H1 (cell line): ENCODE measurements at regions not wholly inside any gene's neighbourhood (a gene's known extent, or its start where the extent isn't known, plus 50 kb on each side); places are given as distances from the start of the nearest gene placed in this dataset.

Experiments
- CTCF ChIA-PET: fragments of 300-600 bp; sonication (Branson Sonifier 250); formaldehyde crosslinking; loops from one replicate; lab custom pipeline; 2021; ENCODE audit not compliant: partially characterized antibody; lab: Charles Lee
- POLR2A ChIA-PET: fragments of 300-600 bp; sonication (Branson Sonifier 250); formaldehyde crosslinking; loops from one replicate; lab custom pipeline; 2021; ENCODE audit warnings: inconsistent platforms; ENCODE audit not compliant: partially characterized antibody; lab: Charles Lee
- DNase-seq, 2 experiments: peaks; one replicate each; pipeline versions ENCODE4 v3.0.0 to v3.0.0-alpha.2; 2010 to 2022; ENCODE audit warnings: low spot score in 2 of 2, low read depth in 1 of 2, mixed read lengths in 1 of 2
- FAIRE-seq: peaks from 2 replicates; lab custom pipeline; 2011; peaks lifted over from hg19 to GRCh38; lab: Jason Lieb, UNC
- H2AFZ ChIP-seq: 2 replicates; pipeline ENCODE4 v1.8.1; 2012; ENCODE audit warnings: low read length, inconsistent platforms
- H2AK5ac ChIP-seq: 2 replicates; pipeline ENCODE4 v1.6.1; 2013; ENCODE audit warnings: low read depth, low read length
- H2BK120ac ChIP-seq: replicated peaks from 2 replicates; pipeline ENCODE3; 2013; ENCODE audit warnings: low read depth, low read length, inconsistent platforms
- H2BK12ac ChIP-seq: 2 replicates; pipeline ENCODE4 v1.6.1; 2013; ENCODE audit warnings: low read depth, low read length
- H2BK15ac ChIP-seq: 2 replicates; pipeline ENCODE4 v1.6.1; 2013; ENCODE audit warnings: low read length
- H2BK20ac ChIP-seq: 2 replicates; pipeline ENCODE4 v1.6.1; 2013; ENCODE audit warnings: low read length
- H2BK5ac ChIP-seq: 2 replicates; pipeline ENCODE4 v1.6.1; 2013; ENCODE audit warnings: low read depth, low read length
- H3K14ac ChIP-seq: 2 replicates; pipeline ENCODE4 v1.6.1; 2013; ENCODE audit warnings: inconsistent platforms; ENCODE audit not compliant: insufficient read length
- H3K18ac ChIP-seq: 2 replicates; pipeline ENCODE4 v1.6.1; 2013; ENCODE audit warnings: low read length; ENCODE audit errors: extremely low read depth
- H3K23ac ChIP-seq: 2 replicates; pipeline ENCODE4 v1.6.1; 2013; ENCODE audit warnings: inconsistent platforms; ENCODE audit not compliant: insufficient read length
- H3K23me2 ChIP-seq: 2 replicates; pipeline ENCODE4 v1.6.1; 2013; ENCODE audit warnings: low read depth, low read length
- H3K27ac ChIP-seq: 2 replicates; pipeline ENCODE4 v1.6.1; 2011; ENCODE audit warnings: low read depth, low read length, inconsistent platforms
- H3K27me3 ChIP-seq, 4 experiments: replicated peaks in 1 of 4; 1 replicate in 1 of 4; 2 replicates in 3 of 4; pipeline versions ENCODE4 v1.6.1 to v1.8.1; 2011 to 2013; ENCODE audit warnings: low read length in 3 of 4, mild to moderate bottlenecking in 3 of 4, inconsistent platforms in 2 of 4, mixed read lengths in 2 of 4, moderate library complexity in 1 of 4; ENCODE audit not compliant: control insufficient read depth in 3 of 4, insufficient read depth in 3 of 4; ENCODE audit errors: extremely low read depth in 1 of 4
- H3K36me3 ChIP-seq, 4 experiments: 2 replicates each; pipeline versions ENCODE4 v1.6.1 to v1.8.1; 2011 to 2013; ENCODE audit warnings: mild to moderate bottlenecking in 4 of 4, low read length in 3 of 4, moderate library complexity in 2 of 4, control low read depth in 1 of 4, inconsistent platforms in 1 of 4; ENCODE audit not compliant: insufficient read depth in 4 of 4, control insufficient read depth in 2 of 4
- H3K4ac ChIP-seq: replicated peaks from 2 replicates; pipeline ENCODE3; 2013; ENCODE audit warnings: low read length, low read depth, mixed read lengths, inconsistent platforms; ENCODE audit not compliant: insufficient read length
- H3K4me1 ChIP-seq, 4 experiments: replicated peaks in 1 of 4; 1 replicate in 1 of 4; 2 replicates in 3 of 4; pipeline versions ENCODE4 v1.6.1 to v1.8.1; 2011 to 2013; ENCODE audit warnings: low read length in 3 of 4, inconsistent platforms in 2 of 4, mixed read lengths in 1 of 4; ENCODE audit not compliant: insufficient read depth in 4 of 4, control insufficient read depth in 3 of 4
- H3K4me2 ChIP-seq, 2 experiments: 2 replicates each; pipeline versions ENCODE4 v1.6.1 to v1.8.1; 2011 to 2013; ENCODE audit warnings: low read depth in 2 of 2, low read length in 2 of 2, control low read depth in 1 of 2, inconsistent platforms in 1 of 2, mild to moderate bottlenecking in 1 of 2; ENCODE audit not compliant: insufficient read depth in 1 of 2
- H3K4me3 ChIP-seq, 4 experiments: fragments of 200-600, 300-600 bp in 1 of 4; sonication (generic), shearing (Covaris generic), sonication (Bioruptor Twin) in 1 of 4; 2 replicates each; pipeline versions ENCODE4 v1.5.1 to v1.8.1; 2011 to 2016; ENCODE audit warnings: low read length in 4 of 4, low read depth in 3 of 4, control low read depth in 2 of 4, inconsistent platforms in 2 of 4, mild to moderate bottlenecking in 2 of 4, mixed read lengths in 1 of 4, moderate library complexity in 1 of 4; ENCODE audit not compliant: insufficient read depth in 2 of 4; ENCODE audit errors: extremely low read depth in 1 of 4
- H3K56ac ChIP-seq: replicated peaks from 2 replicates; pipeline ENCODE3; 2013; ENCODE audit warnings: low read depth, mild to moderate bottlenecking, mixed read lengths, low read length, inconsistent platforms; ENCODE audit not compliant: insufficient read length
- H3K79me1 ChIP-seq: 2 replicates; pipeline ENCODE4 v1.6.1; 2013; ENCODE audit warnings: low read depth, low read length, control low read depth
- H3K79me2 ChIP-seq, 2 experiments: 2 replicates each; pipeline versions ENCODE4 v1.6.1 to v1.8.1; 2012 to 2013; ENCODE audit warnings: low read length in 2 of 2, mild to moderate bottlenecking in 2 of 2, inconsistent platforms in 1 of 2; ENCODE audit not compliant: insufficient read depth in 2 of 2, control insufficient read depth in 1 of 2
- H3K9ac ChIP-seq, 4 experiments: replicated peaks in 1 of 4; 1 replicate in 1 of 4; 2 replicates in 3 of 4; pipeline versions ENCODE4 v1.6.1 to v1.8.1; 2011 to 2013; ENCODE audit warnings: low read depth in 3 of 4, low read length in 3 of 4, control low read depth in 2 of 4, mild to moderate bottlenecking in 2 of 4, moderate library complexity in 2 of 4, inconsistent platforms in 1 of 4; ENCODE audit errors: extremely low read depth in 1 of 4
- H3K9me3 ChIP-seq, 2 experiments: 2 replicates each; pipeline versions ENCODE4 v1.6.1 to v1.8.1; 2012 to 2013; ENCODE audit warnings: mild to moderate bottlenecking in 2 of 2, moderate library complexity in 2 of 2, control low read depth in 1 of 2, inconsistent platforms in 1 of 2, low read depth in 1 of 2, low read length in 1 of 2, mixed read lengths in 1 of 2; ENCODE audit not compliant: insufficient read depth in 2 of 2
- H4K20me1 ChIP-seq, 2 experiments: replicated peaks in 1 of 2; 2 replicates each; pipeline versions ENCODE3 to v1.8.1; 2011 to 2013; ENCODE audit warnings: inconsistent platforms in 2 of 2, low read length in 2 of 2, mild to moderate bottlenecking in 1 of 2; ENCODE audit not compliant: insufficient read depth in 2 of 2, control insufficient read depth in 1 of 2
- H4K5ac ChIP-seq: 2 replicates; pipeline ENCODE4 v1.6.1; 2013; ENCODE audit warnings: low read length, low read depth, mixed read lengths, inconsistent platforms; ENCODE audit not compliant: insufficient read length
- H4K8ac ChIP-seq: 2 replicates; pipeline ENCODE4 v1.8.0; 2013; ENCODE audit warnings: mild to moderate bottlenecking, moderate library complexity, low read length, inconsistent platforms; ENCODE audit not compliant: insufficient read depth; ENCODE audit errors: extremely low read depth
- H4K91ac ChIP-seq: replicated peaks from 2 replicates; pipeline ENCODE3; 2013; ENCODE audit warnings: low read length, mixed read lengths, inconsistent platforms; ENCODE audit not compliant: insufficient read length
- CBX8 ChIP-seq: fragments of 300-800, 300-1000 bp; sonication (generic); IDR thresholded peaks from 2 replicates; pipeline ENCODE4 v1.7.1; 2016; ENCODE audit warnings: low read depth, low read length, borderline replicate concordance
- CHD2 ChIP-seq: IDR thresholded peaks from 2 replicates; pipeline ENCODE4 v1.6.1; 2012; ENCODE audit warnings: low read length, improper control_type of control experiment
- E2F6 ChIP-seq: IDR thresholded peaks from 2 replicates; pipeline ENCODE4 v1.6.1; 2012; ENCODE audit warnings: inconsistent platforms
- EP300 ChIP-seq, 2 experiments: IDR thresholded peaks; 1 replicate in 1 of 2; 2 replicates in 1 of 2; pipeline ENCODE4 v1.6.1; 2011 to 2012; ENCODE audit warnings: low read depth in 2 of 2, low read length in 2 of 2, mild to moderate bottlenecking in 2 of 2, borderline replicate concordance in 1 of 2, inconsistent platforms in 1 of 2, moderate library complexity in 1 of 2
- GABPA ChIP-seq: IDR thresholded peaks from 2 replicates; pipeline ENCODE4 v1.6.1; 2011; ENCODE audit warnings: mild to moderate bottlenecking, low read length, moderate library complexity, borderline replicate concordance; ENCODE audit not compliant: insufficient read depth
- JUN ChIP-seq: IDR thresholded peaks from 2 replicates; pipeline ENCODE4 v1.6.1; 2011; ENCODE audit warnings: low read depth, mild to moderate bottlenecking, improper control_type of control experiment, low read length
- MAFK ChIP-seq: IDR thresholded peaks from 2 replicates; pipeline ENCODE4 v1.6.1; 2012; ENCODE audit warnings: low read depth, mild to moderate bottlenecking, improper control_type of control experiment, low read length
- SIRT6 ChIP-seq: IDR thresholded peaks from one replicate; pipeline ENCODE4 v1.7.1; 2012; ENCODE audit warnings: low read length, inconsistent platforms
- SP2 ChIP-seq: IDR thresholded peaks from 2 replicates; pipeline ENCODE4 v1.6.1; 2012; ENCODE audit warnings: mild to moderate bottlenecking, low read length, inconsistent platforms
- SRF ChIP-seq: IDR thresholded peaks from 2 replicates; pipeline ENCODE4 v1.6.1; 2011; ENCODE audit warnings: mild to moderate bottlenecking, low read depth, low read length, moderate library complexity
- TAF1 ChIP-seq: IDR thresholded peaks from 2 replicates; pipeline ENCODE4 v1.6.1; 2011; ENCODE audit warnings: mild to moderate bottlenecking, low read depth, low read length
- ZNF274 ChIP-seq: IDR thresholded peaks from 2 replicates; pipeline ENCODE4 v1.7.0; 2012; ENCODE audit warnings: low read length, borderline replicate concordance; ENCODE audit errors: extremely low read depth
- WGBS, 2 experiments: shearing (Covaris generic) in 1 of 2; methylation state at CpG; one replicate each; pipeline versions ENCODE4 v1.1.6 to v1.1.7; 2013 to 2015; ENCODE audit warnings: low lambda C conversion rate in 2 of 2, mixed read lengths in 2 of 2, inconsistent platforms in 1 of 2, low coverage in 1 of 2, missing lambda C conversion rate in 1 of 2; ENCODE audit not compliant: insufficient replicate concordance in 2 of 2, insufficient coverage in 1 of 2, insufficient read length in 1 of 2; ENCODE audit errors: extremely low coverage in 1 of 2, missing lambda C conversion rate in 1 of 2; 5-methylcytosine and 5-hydroxymethylcytosine counted together

GRCh38 chr4:58451707-58452106 lies 1341.5 kb upstream of the IGFBP7 start:
- no peaks in the 10 kb centered on the region for H3K79me2 ChIP-seq
- no peak overlapping the region for H4K91ac ChIP-seq
- TF ChIP-seq JUN, result no peak
- no peak for TF ChIP-seq CBX8
- TF ChIP-seq SRF, result no peak
- TF ChIP-seq MAFK, result no peak
- TF ChIP-seq TAF1, result no peak
- TF ChIP-seq SIRT6, result no peak
- no peak for TF ChIP-seq CHD2
- TF ChIP-seq EP300 (IDR thresholded peaks at IDR 0.05; ENCODE audit: borderline replicate concordance in 1 of 2, low read depth in 2 of 2, low read length in 2 of 2), result no peak
- TF ChIP-seq SP2, result no peak
- no peak for TF ChIP-seq E2F6
- TF ChIP-seq GABPA, result no peak
- no peak for TF ChIP-seq ZNF274
- H3K23me2 ChIP-seq, result no peaks in the 10 kb centered on the region
- 97% methylated on average over 2 of the region's 2 CpGs; no CpG with 5 or more reads in 1 of the 2 experiments for WGBS, 2 experiments
- FAIRE-seq (no peak), DNase-seq (no peak)
- no peak overlapping the region for H2AFZ ChIP-seq
- ChIA-PET CTCF (interaction anchor here (0.6 kb wide), 1 partner anchor 719 kb away, joined by 3 read pairs; no protein-coding TSS in a partner anchor), POLR2A (no interaction called here)
- peaks cover 0 to 2% of the 10 kb centered on the region in 2 experiments; a peak in 1 of 4 replicates for H3K9me3 ChIP-seq
- H2AK5ac ChIP-seq, result no peak overlapping the region
- H3K4me2 ChIP-seq, result no peak overlapping the region
- no peak overlapping the region for H3K4me3 ChIP-seq
- H3K9ac ChIP-seq, result no peak overlapping the region
- H3K4ac ChIP-seq, result no peak overlapping the region
- H3K56ac ChIP-seq, result no peak overlapping the region
- H3K27ac ChIP-seq, result no peak overlapping the region
- H4K5ac ChIP-seq, result no peak overlapping the region
- H3K14ac ChIP-seq, result no peak overlapping the region
- no peak overlapping the region for H2BK15ac ChIP-seq
- H2BK12ac ChIP-seq, result no peak overlapping the region
- H4K20me1 ChIP-seq, result no peaks in the 10 kb centered on the region
- H4K8ac ChIP-seq, result no peak overlapping the region
- H3K36me3 ChIP-seq, result no peaks in the 10 kb centered on the region
- no peaks in the 10 kb centered on the region for H3K27me3 ChIP-seq
- H2BK20ac ChIP-seq, result no peak overlapping the region
- no peaks in the 10 kb centered on the region for H3K79me1 ChIP-seq
- no peak overlapping the region for H2BK120ac ChIP-seq
- no peak overlapping the region for H3K18ac ChIP-seq
- no peaks in the 10 kb centered on the region; a peak in 1 of 7 replicates for H3K4me1 ChIP-seq
- no peak overlapping the region for H3K23ac ChIP-seq
- H2BK5ac ChIP-seq, result no peak overlapping the region
